ENCODE measurements at regions not wholly inside any gene's neighbourhood (a gene's known extent, or its start where the extent isn't known, plus 50 kb on each side); places are given as distances from the start of the nearest gene placed in this dataset.

GRCh38 chr4:136186650-136187049 lies 1345.6 kb downstream of the PCDH18 start:
- TF ChIP-seq POLR2AphosphoS5 (IDR thresholded peaks at IDR 0.05) = no peak
- TF ChIP-seq POLR2A (IDR thresholded peaks at IDR 0.05) = no peak
- no peak for TF ChIP-seq CTCF (IDR thresholded peaks at IDR 0.05)
- TF ChIP-seq EP300 (IDR thresholded peaks at IDR 0.05) = no peak
